HG03060 (cell line): ENCODE measurements at regions not wholly inside any gene's neighbourhood (a gene's known extent, or its start where the extent isn't known, plus 50 kb on each side); places are given as distances from the start of the nearest gene placed in this dataset.

ENCODE experiments used
- ATAC-seq: cut with Tn5 transposase; IDR thresholded peaks from one replicate; pipeline ENCODE4 v1.9.1; 2021; ENCODE audit warnings: low read depth, moderate number of reproducible peaks; ENCODE audit not compliant: unreplicated experiment

GRCh38 chr4:98210281-98210680 lies 50.9 kb upstream of the RAP1GDS1 start:
- no peak for ATAC-seq

DNA sequence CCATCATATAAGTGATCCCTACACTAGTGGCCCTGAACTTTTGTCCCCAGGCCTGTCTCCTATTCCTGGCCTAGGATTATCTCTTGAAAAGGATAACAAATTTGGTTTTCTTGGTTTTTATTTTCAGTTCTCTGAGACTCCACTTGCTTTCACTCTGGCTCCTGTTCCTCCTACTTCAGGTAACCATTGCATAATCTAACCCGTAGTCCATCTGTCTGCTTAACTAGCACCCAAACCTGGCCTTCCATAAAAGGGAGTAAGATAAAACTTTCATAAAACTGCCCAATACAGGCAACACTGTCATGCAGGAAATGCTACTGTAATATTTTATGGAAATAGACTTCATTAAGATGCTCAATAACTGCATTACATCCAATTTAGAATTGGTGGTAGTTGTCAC lies 52.1 kb upstream of the RAP1GDS1 start:
- no peak for ATAC-seq

DNA sequence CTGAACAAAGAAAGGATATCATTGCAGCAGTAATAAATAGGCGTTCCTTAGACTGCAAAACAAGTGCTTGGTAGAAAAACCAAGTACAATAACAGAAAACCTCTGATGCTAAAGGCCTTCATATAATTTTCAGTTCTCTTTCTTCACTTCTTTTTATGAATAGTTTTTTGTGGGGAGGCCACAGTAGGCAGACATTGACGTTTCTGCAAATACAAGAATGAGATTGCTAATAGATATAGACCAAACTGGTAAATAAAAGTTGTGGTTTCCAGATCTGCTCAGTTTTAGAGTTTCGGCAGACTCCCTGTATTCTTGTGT lies 57.0 kb upstream of the RAP1GDS1 start:
- peak; percentile 59 for ATAC-seq

DNA sequence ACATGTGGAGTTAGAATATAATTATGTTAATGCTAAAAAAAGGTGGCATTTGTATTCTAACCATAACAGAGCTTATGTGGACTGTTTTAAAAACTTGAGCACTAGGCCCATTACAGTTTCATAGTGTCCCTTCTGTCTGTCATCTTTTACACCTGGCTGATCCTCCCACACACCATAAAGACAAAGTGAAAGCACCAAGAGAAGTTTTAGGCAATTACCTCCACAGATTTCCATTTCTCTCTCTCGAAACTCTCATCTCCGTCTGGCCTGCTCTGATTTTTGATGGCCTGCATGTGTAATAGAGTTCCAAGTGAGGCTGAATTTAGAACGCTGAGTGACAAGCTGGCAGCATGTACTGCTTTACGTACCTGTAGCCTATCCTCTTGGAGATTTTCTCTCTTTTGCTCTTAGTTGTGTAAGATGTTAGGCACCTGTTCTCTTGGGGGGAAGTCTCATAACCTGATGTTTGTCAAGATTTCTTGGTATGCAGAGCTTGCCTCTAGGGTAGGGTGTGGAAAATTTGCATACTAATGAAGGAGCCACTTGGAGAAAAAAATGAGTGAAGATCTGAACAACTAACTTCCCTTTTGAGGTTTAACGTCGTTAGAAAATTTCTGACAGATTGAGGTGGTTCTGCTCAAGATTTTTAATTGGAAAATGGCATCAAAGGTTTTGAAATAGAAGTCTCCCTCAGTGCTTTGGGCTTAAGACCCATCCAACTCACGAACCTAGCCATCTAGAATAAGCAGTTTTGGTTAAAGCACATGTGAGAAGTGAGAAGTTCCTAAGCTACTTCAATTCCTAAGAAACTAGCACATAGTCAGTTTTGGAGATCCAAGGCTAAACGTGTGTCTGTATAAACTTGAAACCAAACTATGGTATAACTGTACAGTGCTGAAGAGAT lies 57.6 kb upstream of the RAP1GDS1 start:
- ATAC-seq: peak; percentile 48

GRCh38 chr4:98202907-98203306 lies 58.3 kb upstream of the RAP1GDS1 start:
- ATAC-seq: no peak

- ATAC-seq: no peak
Observed at GRCh38 chr4:98199247-98199646, 56.0 kb upstream of the STPG2 start.

DNA sequence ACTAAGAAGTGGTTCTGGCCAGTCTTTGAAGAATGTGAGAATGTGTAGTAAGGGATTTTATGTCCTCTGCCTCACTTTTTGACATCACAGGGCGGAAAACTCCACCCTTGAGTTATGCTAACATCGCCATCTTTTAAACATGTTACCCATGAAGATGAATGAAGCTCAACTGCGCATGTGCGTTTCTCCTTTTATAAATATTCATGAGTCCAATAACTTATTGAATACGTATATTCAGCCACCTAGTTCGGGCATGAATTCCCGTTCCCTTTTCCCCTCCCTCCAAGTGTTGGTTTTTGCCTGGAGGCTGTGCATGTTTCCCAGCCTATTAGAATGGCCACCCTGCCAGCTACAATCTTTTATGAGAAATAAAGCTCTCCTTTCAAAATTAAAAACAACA lies 51.7 kb upstream of the STPG2 start:
- ATAC-seq: no peak

GRCh38 chr4:98193459-98194105 lies 50.3 kb upstream of the STPG2 start:
- no peak for ATAC-seq
